KMS-11 (cell line): ENCODE measurements at regions not wholly inside any gene's neighbourhood (a gene's known extent, or its start where the extent isn't known, plus 50 kb on each side); places are given as distances from the start of the nearest gene placed in this dataset.

Experiments used
- H2AFZ ChIP-seq: fragments of 200-600 bp; sonication (generic); 2 replicates; pipeline ENCODE4 v1.6.1; 2016; ENCODE audit warnings: antibody characterized with exemption, mixed run types, low read depth
- H3K27ac ChIP-seq: fragments of 200-600 bp; sonication (generic); 2 replicates; pipeline ENCODE4 v1.6.1; 2016; ENCODE audit warnings: mild to moderate bottlenecking, mixed run types
- H3K27me3 ChIP-seq: fragments of 200-600 bp; sonication (generic); 2 replicates; pipeline ENCODE4 v1.6.1; 2017; ENCODE audit warnings: mild to moderate bottlenecking, low read depth, mixed run types, moderate library complexity; ENCODE audit not compliant: insufficient read depth
- H3K36me3 ChIP-seq: fragments of 200-600 bp; sonication (generic); 2 replicates; pipeline ENCODE4 v1.6.1; 2017; ENCODE audit warnings: mild to moderate bottlenecking, mixed run types; ENCODE audit not compliant: insufficient read depth
- H3K4me1 ChIP-seq: fragments of 200-600 bp; sonication (generic); 2 replicates; pipeline ENCODE4 v1.6.1; 2016; ENCODE audit warnings: mild to moderate bottlenecking, low read depth, mixed run types; ENCODE audit not compliant: poor library complexity, severe bottlenecking
- H3K4me2 ChIP-seq: fragments of 200-600 bp; sonication (generic); 2 replicates; pipeline ENCODE4 v1.7.0; 2016; ENCODE audit warnings: mild to moderate bottlenecking, mixed run types
- H3K4me3 ChIP-seq: fragments of 200-600 bp; sonication (generic); IDR thresholded peaks from 2 replicates; pipeline ENCODE4 v1.6.1; 2017; ENCODE audit warnings: low read depth, low read length, mixed read lengths; ENCODE audit not compliant: insufficient read depth
- H3K79me2 ChIP-seq: fragments of 200-600 bp; sonication (generic); 2 replicates; pipeline ENCODE4 v1.6.1; 2016; ENCODE audit warnings: low read depth, mixed run types; ENCODE audit not compliant: insufficient read depth
- H3K9ac ChIP-seq: fragments of 200-600 bp; sonication (generic); 2 replicates; pipeline ENCODE4 v1.6.1; 2016; ENCODE audit warnings: mild to moderate bottlenecking, mixed run types
- H4K20me1 ChIP-seq: fragments of 200-600 bp; sonication (generic); 2 replicates; pipeline ENCODE4 v1.6.1; 2016; ENCODE audit warnings: mild to moderate bottlenecking, mixed run types; ENCODE audit not compliant: insufficient read depth
- CTCF ChIP-seq: fragments of 200-600 bp; sonication (generic); conservative IDR thresholded peaks from 2 replicates; pipeline ENCODE4 v1.6.1; 2017; ENCODE audit warnings: low read depth, mild to moderate bottlenecking, antibody characterized with exemption, low read length, moderate library complexity, mixed read lengths

GRCh38 chr20:47406849-47407682 is 50.6 kb upstream of the ZMYND8 start:
- Histone ChIP-seq H3K79me2 (no peaks in the 10 kb centered on the region), H2AFZ (no peak overlapping the region), H3K27ac (no peak overlapping the region), H3K9ac (no peak overlapping the region), H3K36me3 (no peaks in the 10 kb centered on the region), H3K27me3 (no peaks in the 10 kb centered on the region), H3K4me2 (no peak overlapping the region), H4K20me1 (no peaks in the 10 kb centered on the region), H3K4me1 (peaks cover 17% of the 10 kb centered on the region), H3K4me3 (no peak overlapping the region)
- TF ChIP-seq CTCF: no peak

- H4K20me1 ChIP-seq: no peaks in the 10 kb centered on the region
- no peaks in the 10 kb centered on the region for H3K79me2 ChIP-seq
- no peak overlapping the region for H3K4me3 ChIP-seq
- peaks cover 44% of the 10 kb centered on the region for H3K4me1 ChIP-seq
- no peak overlapping the region for H3K9ac ChIP-seq
- H2AFZ ChIP-seq: no peak overlapping the region
- TF ChIP-seq CTCF: no peak
- no peak overlapping the region for H3K4me2 ChIP-seq
- no peak overlapping the region for H3K27ac ChIP-seq
- H3K27me3 ChIP-seq: no peaks in the 10 kb centered on the region
- no peaks in the 10 kb centered on the region for H3K36me3 ChIP-seq
Measured at GRCh38 chr20:47411161-47411560, 54.7 kb upstream of the ZMYND8 start.

GRCh38 chr20:47412083-47412482 is 55.6 kb upstream of the ZMYND8 start:
- Histone ChIP-seq H3K36me3 (no peaks in the 10 kb centered on the region), H3K27me3 (no peaks in the 10 kb centered on the region), H3K4me2 (no peak overlapping the region), H2AFZ (no peak overlapping the region), H3K79me2 (no peaks in the 10 kb centered on the region), H4K20me1 (no peaks in the 10 kb centered on the region), H3K27ac (no peak overlapping the region), H3K4me1 (peaks cover 53% of the 10 kb centered on the region), H3K9ac (no peak overlapping the region), H3K4me3 (no peak overlapping the region)
- no peak for TF ChIP-seq CTCF

GRCh38 chr20:47413189-47413588 is 56.7 kb upstream of the ZMYND8 start:
- H3K27me3 ChIP-seq: no peaks in the 10 kb centered on the region
- H3K27ac ChIP-seq: no peak overlapping the region
- no peaks in the 10 kb centered on the region for H4K20me1 ChIP-seq
- no peak overlapping the region for H3K9ac ChIP-seq
- TF ChIP-seq CTCF: no peak
- H3K79me2 ChIP-seq: no peaks in the 10 kb centered on the region
- no peaks in the 10 kb centered on the region for H3K36me3 ChIP-seq
- H3K4me1 ChIP-seq: peaks cover 64% of the 10 kb centered on the region
- H2AFZ ChIP-seq: no peak overlapping the region
- H3K4me2 ChIP-seq: no peak overlapping the region
- no peak overlapping the region for H3K4me3 ChIP-seq
